GM12878 (cell line): ENCODE measurements at regions not wholly inside any gene's neighbourhood (a gene's known extent, or its start where the extent isn't known, plus 50 kb on each side); places are given as distances from the start of the nearest gene placed in this dataset.

Experiments
- ATAC-seq: fragments of 200-7000 bp; cut with Tn5 transposase; 3 replicates; pipeline ENCODE4 v1.9.1; 2020; ENCODE audit warnings: mild to moderate bottlenecking, moderate library complexity
- BruUV-seq: library from RNA; stranded (reverse); fragments of 400-500 nt; replicated peaks from 2 replicates; lab custom pipeline; 2021; lab: Mats Ljungman, UMichigan
- CTCF ChIA-PET: fragments of 300-600 bp; sonication (Branson Sonifier 250); formaldehyde crosslinking; extraction: SDS; loops from one replicate; lab custom pipeline; 2021; ENCODE audit warnings: inconsistent platforms; lab: Yijun Ruan, JAX
- POLR2A ChIA-PET: fragments of 350-600 bp; formaldehyde crosslinking; extraction: SDS; loops from one replicate; lab custom pipeline; 2021; ENCODE audit warnings: inconsistent platforms; lab: Charles Lee
- RAD21 ChIA-PET: fragments of 300-600 bp; sonication (Branson Sonifier 250); formaldehyde crosslinking; loops from one replicate; lab custom pipeline; 2023; ENCODE audit warnings: antibody characterized with exemption; ENCODE audit not compliant: unreplicated experiment; lab: Charles Lee
- SMC1A ChIA-PET: fragments of 300-600 bp; sonication (Branson Sonifier 250); formaldehyde crosslinking; loops from one replicate; lab custom pipeline; 2023; ENCODE audit not compliant: unreplicated experiment, uncharacterized antibody; lab: Charles Lee
- DNase-seq: peaks from one replicate; pipeline ENCODE4 v3.0.0-alpha.2; 2011; ENCODE audit warnings: low read depth, low spot score
- FAIRE-seq: peaks from 3 replicates; lab custom pipeline; 2011; peaks lifted over from hg19 to GRCh38; lab: Jason Lieb, UNC
- H2AFZ ChIP-seq: 2 replicates; pipeline ENCODE4 v1.6.0; 2011; ENCODE audit warnings: low read depth, low read length, control low read depth; ENCODE audit not compliant: control insufficient read depth
- H3K27ac ChIP-seq: 2 replicates; pipeline ENCODE4 v1.5.1; 2011; ENCODE audit warnings: control low read depth; ENCODE audit not compliant: control insufficient read depth, insufficient read depth
- H3K27me3 ChIP-seq, 2 experiments: replicated peaks in 1 of 2; 2 replicates each; pipeline versions ENCODE4 v1.6.0 to v1.6.1; 2011; ENCODE audit warnings: low read length in 1 of 2; ENCODE audit not compliant: control insufficient read depth in 2 of 2, insufficient read depth in 2 of 2
- H3K36me3 ChIP-seq, 2 experiments: 2 replicates each; pipeline ENCODE4 v1.5.1; 2011; ENCODE audit warnings: low read length in 1 of 2; ENCODE audit not compliant: control insufficient read depth in 2 of 2, insufficient read depth in 2 of 2
- H3K4me1 ChIP-seq: 2 replicates; pipeline ENCODE4 v1.6.1; 2011; ENCODE audit warnings: mild to moderate bottlenecking, low read length, moderate library complexity, mixed read lengths; ENCODE audit not compliant: control insufficient read depth, insufficient read depth
- H3K4me2 ChIP-seq: 2 replicates; pipeline ENCODE4 v1.6.0; 2011; ENCODE audit warnings: control low read depth; ENCODE audit not compliant: control insufficient read depth, insufficient read depth
- H3K4me3 ChIP-seq: fragments of 200-600 bp; sonication (generic); 2 replicates; pipeline ENCODE4 v1.5.1; 2016
- H3K79me2 ChIP-seq: 2 replicates; pipeline ENCODE4 v1.6.0; 2011; ENCODE audit warnings: low read length; ENCODE audit not compliant: control insufficient read depth, insufficient read depth
- H3K9ac ChIP-seq: 2 replicates; pipeline ENCODE4 v1.8.0; 2011; ENCODE audit warnings: low read length, control low read depth, mixed read lengths; ENCODE audit not compliant: control insufficient read depth, insufficient read depth
- H3K9me3 ChIP-seq: replicated peaks from 3 replicates; pipeline ENCODE4 v1.5.1; 2011; ENCODE audit warnings: mild to moderate bottlenecking, low read length; ENCODE audit not compliant: control insufficient read depth, insufficient read depth
- H4K20me1 ChIP-seq: 2 replicates; pipeline ENCODE4 v1.6.0; 2011; ENCODE audit not compliant: control insufficient read depth, insufficient read depth
- CHD2 ChIP-seq: IDR thresholded peaks from 2 replicates; pipeline ENCODE4 v1.6.1; 2011; ENCODE audit warnings: low read depth, low read length, improper control_type of control experiment, borderline replicate concordance
- MYC ChIP-seq: IDR thresholded peaks from 2 replicates; pipeline ENCODE4 v1.6.1; 2011; ENCODE audit warnings: mild to moderate bottlenecking, low read length, moderate library complexity, inconsistent platforms; ENCODE audit not compliant: insufficient read depth, insufficient replicate concordance, insufficient read length, severe bottlenecking
- PAX5 ChIP-seq: IDR thresholded peaks from 2 replicates; pipeline ENCODE4 v1.6.1; 2011; ENCODE audit warnings: low read depth, low read length, borderline replicate concordance
- SMAD5 ChIP-seq: IDR thresholded peaks from 2 replicates; pipeline ENCODE4 v1.6.1; 2016; ENCODE audit warnings: antibody characterized with exemption, low read depth
- ZNF384 ChIP-seq: IDR thresholded peaks from 2 replicates; pipeline ENCODE4 v1.6.1; 2012; ENCODE audit warnings: low read depth, mild to moderate bottlenecking, low read length, improper control_type of control experiment, borderline replicate concordance
- ZZZ3 ChIP-seq: IDR thresholded peaks from 2 replicates; pipeline ENCODE4 v1.6.1; 2011; ENCODE audit warnings: low read depth; ENCODE audit not compliant: control insufficient read depth, insufficient read length
- WGBS: methylation state at CpG from one replicate; pipeline ENCODE4 v1.1.6; 2016; ENCODE audit warnings: low lambda C conversion rate; ENCODE audit not compliant: insufficient replicate concordance, insufficient coverage; ENCODE audit errors: missing lambda C conversion rate; 5-methylcytosine and 5-hydroxymethylcytosine counted together
- in situ Hi-C: fragments of 300-500 bp; cut with MboI; formaldehyde crosslinking; loops from 9 replicates; pipeline ENCODE4 v1.14.3; 2018; ENCODE audit warnings: mixed read lengths
- intact Hi-C: fragments of 100-400 bp; cut with micrococcal nuclease; formaldehyde crosslinking; loops from one replicate; pipeline ENCODE4 v1.14.2; 2022; ENCODE audit not compliant: unreplicated experiment
- TF ChIP-seq, protein P1 (sequence below): fragments of 450-650 bp; formaldehyde crosslinking; IDR thresholded peaks from 2 replicates; pipeline ENCODE4 v1.4.0; 2020; ENCODE audit warnings: mild to moderate bottlenecking, moderate library complexity
- TF ChIP-seq, protein P2 (sequence below): IDR thresholded peaks from 2 replicates; pipeline ENCODE4 v1.6.1; 2012; ENCODE audit warnings: low read depth, low read length, improper control_type of control experiment

DNA sequence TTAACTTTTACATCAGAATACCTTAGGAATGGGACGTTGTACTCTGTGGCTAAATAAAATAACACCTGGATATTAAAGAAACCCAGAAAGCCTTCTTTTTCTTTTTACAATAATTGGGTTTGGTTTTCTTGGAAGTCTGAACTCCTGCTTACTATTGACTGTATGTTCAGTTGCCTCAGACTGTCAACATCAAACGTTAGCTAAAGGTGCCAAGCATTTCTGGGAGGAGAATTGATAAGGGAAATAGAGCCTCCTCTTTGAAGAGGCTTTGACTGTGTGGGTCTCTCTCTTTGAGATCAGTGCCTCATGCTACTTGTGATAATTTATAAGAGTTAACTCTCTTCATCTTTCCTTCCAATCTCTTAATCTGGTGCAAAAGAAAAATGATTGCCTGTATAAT lies 224.7 kb upstream of the BMPER start (continued):
- TF ChIP-seq, protein P1, sequence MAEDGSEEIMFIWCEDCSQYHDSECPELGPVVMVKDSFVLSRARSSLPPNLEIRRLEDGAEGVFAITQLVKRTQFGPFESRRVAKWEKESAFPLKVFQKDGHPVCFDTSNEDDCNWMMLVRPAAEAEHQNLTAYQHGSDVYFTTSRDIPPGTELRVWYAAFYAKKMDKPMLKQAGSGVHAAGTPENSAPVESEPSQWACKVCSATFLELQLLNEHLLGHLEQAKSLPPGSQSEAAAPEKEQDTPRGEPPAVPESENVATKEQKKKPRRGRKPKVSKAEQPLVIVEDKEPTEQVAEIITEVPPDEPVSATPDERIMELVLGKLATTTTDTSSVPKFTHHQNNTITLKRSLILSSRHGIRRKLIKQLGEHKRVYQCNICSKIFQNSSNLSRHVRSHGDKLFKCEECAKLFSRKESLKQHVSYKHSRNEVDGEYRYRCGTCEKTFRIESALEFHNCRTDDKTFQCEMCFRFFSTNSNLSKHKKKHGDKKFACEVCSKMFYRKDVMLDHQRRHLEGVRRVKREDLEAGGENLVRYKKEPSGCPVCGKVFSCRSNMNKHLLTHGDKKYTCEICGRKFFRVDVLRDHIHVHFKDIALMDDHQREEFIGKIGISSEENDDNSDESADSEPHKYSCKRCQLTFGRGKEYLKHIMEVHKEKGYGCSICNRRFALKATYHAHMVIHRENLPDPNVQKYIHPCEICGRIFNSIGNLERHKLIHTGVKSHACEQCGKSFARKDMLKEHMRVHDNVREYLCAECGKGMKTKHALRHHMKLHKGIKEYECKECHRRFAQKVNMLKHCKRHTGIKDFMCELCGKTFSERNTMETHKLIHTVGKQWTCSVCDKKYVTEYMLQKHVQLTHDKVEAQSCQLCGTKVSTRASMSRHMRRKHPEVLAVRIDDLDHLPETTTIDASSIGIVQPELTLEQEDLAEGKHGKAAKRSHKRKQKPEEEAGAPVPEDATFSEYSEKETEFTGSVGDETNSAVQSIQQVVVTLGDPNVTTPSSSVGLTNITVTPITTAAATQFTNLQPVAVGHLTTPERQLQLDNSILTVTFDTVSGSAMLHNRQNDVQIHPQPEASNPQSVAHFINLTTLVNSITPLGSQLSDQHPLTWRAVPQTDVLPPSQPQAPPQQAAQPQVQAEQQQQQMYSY (CRISPR knock-in tag): no peak
- TF ChIP-seq MYC (no peak), CHD2 (no peak), PAX5 (no peak)
- TF ChIP-seq, protein P2, sequence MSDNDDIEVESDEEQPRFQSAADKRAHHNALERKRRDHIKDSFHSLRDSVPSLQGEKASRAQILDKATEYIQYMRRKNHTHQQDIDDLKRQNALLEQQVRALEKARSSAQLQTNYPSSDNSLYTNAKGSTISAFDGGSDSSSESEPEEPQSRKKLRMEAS: no peak

DNA sequence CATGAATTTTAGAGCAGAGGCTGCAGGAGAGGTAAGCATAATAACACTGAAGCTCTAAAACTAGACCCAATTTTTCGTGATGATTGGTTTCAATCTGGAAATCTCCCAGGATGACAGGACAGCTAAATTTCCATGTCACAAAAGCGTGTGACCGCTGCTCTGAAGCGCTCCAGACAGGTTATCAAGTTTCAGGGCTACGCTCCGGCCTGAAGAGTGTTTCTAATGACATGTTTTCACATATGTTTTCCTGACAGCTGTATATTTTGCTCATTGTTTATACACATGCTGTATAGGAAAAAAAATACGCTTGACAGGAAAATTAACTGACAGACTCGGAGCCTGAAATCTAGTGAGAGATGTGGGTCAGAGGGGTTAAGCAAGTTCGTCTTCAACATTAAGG lies 219.8 kb upstream of the BMPER start:
- H3K36me3 ChIP-seq: no peaks in the 10 kb centered on the region
- no peak overlapping the region for H3K4me2 ChIP-seq
- H3K4me1 ChIP-seq: no peaks in the 10 kb centered on the region
- no peaks in the 10 kb centered on the region; the same call in 2 of the 3 replicates for H3K9me3 ChIP-seq
- SMC1A ChIA-PET: interaction anchor here (1.0 to 1.3 kb wide), 2 partner anchors 12 to 65 kb away, joined by 3 to 5 read pairs; no protein-coding TSS in a partner anchor
- 59% methylated on average over 9 of the region's 9 CpGs for WGBS
- no peak overlapping the region for H3K27ac ChIP-seq
- no peaks in the 10 kb centered on the region for H4K20me1 ChIP-seq
- POLR2A ChIA-PET: interaction anchor here (1.4 kb wide), 1 partner anchor 12 kb away, joined by 3 read pairs; no protein-coding TSS in a partner anchor
- H3K79me2 ChIP-seq: no peaks in the 10 kb centered on the region
- no peak for FAIRE-seq
- H3K4me3 ChIP-seq: no peak overlapping the region
- BruUV-seq: no TSS peak
- no peaks in the 10 kb centered on the region for H3K27me3 ChIP-seq
- TF ChIP-seq SMAD5: no peak
- no peak for TF ChIP-seq ZNF384
- TF ChIP-seq ZZZ3: no peak
- ATAC-seq: no peak
- intact Hi-C loops (no loop called here), in situ Hi-C loops (no loop called here)
- DNase-seq: no peak
- RAD21 ChIA-PET: no interaction called here
- CTCF ChIA-PET: interaction anchor here (0.7 to 1.0 kb wide), 2 partner anchors 82 to 498 kb away, joined by 3 read pairs; no protein-coding TSS in a partner anchor
- no peak overlapping the region for H2AFZ ChIP-seq
- no peak overlapping the region for H3K9ac ChIP-seq
